ENCODE measurements at regions not wholly inside any gene's neighbourhood (a gene's known extent, or its start where the extent isn't known, plus 50 kb on each side); places are given as distances from the start of the nearest gene placed in this dataset.

- TF ChIP-seq, protein P1, sequence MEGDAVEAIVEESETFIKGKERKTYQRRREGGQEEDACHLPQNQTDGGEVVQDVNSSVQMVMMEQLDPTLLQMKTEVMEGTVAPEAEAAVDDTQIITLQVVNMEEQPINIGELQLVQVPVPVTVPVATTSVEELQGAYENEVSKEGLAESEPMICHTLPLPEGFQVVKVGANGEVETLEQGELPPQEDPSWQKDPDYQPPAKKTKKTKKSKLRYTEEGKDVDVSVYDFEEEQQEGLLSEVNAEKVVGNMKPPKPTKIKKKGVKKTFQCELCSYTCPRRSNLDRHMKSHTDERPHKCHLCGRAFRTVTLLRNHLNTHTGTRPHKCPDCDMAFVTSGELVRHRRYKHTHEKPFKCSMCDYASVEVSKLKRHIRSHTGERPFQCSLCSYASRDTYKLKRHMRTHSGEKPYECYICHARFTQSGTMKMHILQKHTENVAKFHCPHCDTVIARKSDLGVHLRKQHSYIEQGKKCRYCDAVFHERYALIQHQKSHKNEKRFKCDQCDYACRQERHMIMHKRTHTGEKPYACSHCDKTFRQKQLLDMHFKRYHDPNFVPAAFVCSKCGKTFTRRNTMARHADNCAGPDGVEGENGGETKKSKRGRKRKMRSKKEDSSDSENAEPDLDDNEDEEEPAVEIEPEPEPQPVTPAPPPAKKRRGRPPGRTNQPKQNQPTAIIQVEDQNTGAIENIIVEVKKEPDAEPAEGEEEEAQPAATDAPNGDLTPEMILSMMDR (IDR thresholded peaks at IDR 0.05) = no peak
- TF ChIP-seq EZH2 (IDR thresholded peaks at IDR 0.05; ENCODE audit: borderline replicate concordance, insufficient read depth, low read depth, low read length, poor library complexity, severe bottlenecking) = no peak
Observed at GRCh38 chr2:238716171-238716570, 131.7 kb upstream of the TWIST2 start.

Data from B cell (primary cell).